GM13976 (cell line): ENCODE measurements at regions not wholly inside any gene's neighbourhood (a gene's known extent, or its start where the extent isn't known, plus 50 kb on each side); places are given as distances from the start of the nearest gene placed in this dataset.

Experiments used
- DNase-seq: peaks from one replicate; pipeline ENCODE4 v3.0.0; 2012; ENCODE audit warnings: low spot score
- CTCF ChIP-seq: IDR thresholded peaks from 2 replicates; pipeline ENCODE4 v1.5.1; 2012; ENCODE audit warnings: borderline replicate concordance, mild to moderate bottlenecking; ENCODE audit not compliant: insufficient read depth; ENCODE audit errors: extremely low read depth, missing control alignments, control extremely low read depth
- in situ Hi-C: fragments of 300-500 bp; cut with MboI; formaldehyde crosslinking; loops from one replicate; pipeline ENCODE4 v1.12.0; 2022; ENCODE audit warnings: low sequenced_read_pairs, mixed read lengths, inconsistent platforms; ENCODE audit not compliant: unreplicated experiment

GRCh38 chr18:32529722-32530420 lies 59.2 kb upstream of the GAREM1 start:
- no peak for TF ChIP-seq CTCF
- no peak for DNase-seq
- in situ Hi-C loops: no loop called here

DNA sequence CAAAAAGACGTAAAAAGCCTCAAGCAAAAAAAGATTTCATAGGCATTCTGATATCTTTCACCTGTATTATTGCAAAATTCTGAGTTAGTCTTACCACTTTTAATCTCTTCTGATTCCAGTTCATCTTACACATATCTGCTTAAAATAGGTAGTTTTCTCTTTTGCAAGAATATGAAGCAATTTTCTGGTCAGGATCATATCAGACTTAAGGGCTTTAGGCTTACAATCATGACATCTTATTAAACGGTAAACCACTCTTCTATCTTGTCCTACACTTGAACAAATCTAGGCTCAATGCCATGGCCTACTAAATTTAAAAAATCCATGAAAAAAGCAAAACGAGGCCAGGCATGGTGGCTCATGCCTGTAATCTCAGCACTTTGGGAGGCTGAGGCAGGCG lies 50.1 kb upstream of the GAREM1 start:
- in situ Hi-C loops: no loop called here
- no peak for DNase-seq
- no peak for TF ChIP-seq CTCF
